ENCODE measurements at regions not wholly inside any gene's neighbourhood (a gene's known extent, or its start where the extent isn't known, plus 50 kb on each side); places are given as distances from the start of the nearest gene placed in this dataset.

- TF ChIP-seq KDM5A (IDR thresholded peaks at IDR 0.05) = no peak
- no peak for TF ChIP-seq MAZ (IDR thresholded peaks at IDR 0.05; ENCODE audit: borderline replicate concordance, low read depth, low read length)
- TF ChIP-seq CBX8 (IDR thresholded peaks at IDR 0.05) = no peak
- TF ChIP-seq HES2 (IDR thresholded peaks at IDR 0.05) = no peak
- no peak for TF ChIP-seq SMC3 (IDR thresholded peaks at IDR 0.05)
- no peak for TF ChIP-seq TFCP2L1 (CRISPR knock-in tag; IDR thresholded peaks at IDR 0.05)
- TF ChIP-seq CHD2 (IDR thresholded peaks at IDR 0.05; ENCODE audit: low read length, partially characterized antibody) = no peak
- no peak for TF ChIP-seq BHLHE40 (IDR thresholded peaks at IDR 0.05; ENCODE audit: low read depth, low read length)
- no peak for TF ChIP-seq HOXB13 (CRISPR knock-in tag; IDR thresholded peaks at IDR 0.05; ENCODE audit: low read depth)
- no peak for TF ChIP-seq HDAC2 (IDR thresholded peaks at IDR 0.05)
- no peak for TF ChIP-seq RCOR1 (IDR thresholded peaks at IDR 0.05; ENCODE audit: low read depth, low read length)
- TF ChIP-seq GATA3 (IDR thresholded peaks at IDR 0.05; ENCODE audit: borderline replicate concordance) = no peak
- no peak for TF ChIP-seq ELK1 (IDR thresholded peaks at IDR 0.05; ENCODE audit: low read depth, low read length)
- TF ChIP-seq CHD4 (IDR thresholded peaks at IDR 0.05; ENCODE audit: borderline replicate concordance) = no peak
- TF ChIP-seq MAFK (IDR thresholded peaks at IDR 0.05; ENCODE audit: partially characterized antibody) = no peak
- no peak for TF ChIP-seq EP300 (IDR thresholded peaks at IDR 0.05)
- TF ChIP-seq CBX2 (IDR thresholded peaks at IDR 0.05; ENCODE audit: borderline replicate concordance, low read depth) = no peak
- TF ChIP-seq ESRRA (IDR thresholded peaks at IDR 0.05; ENCODE audit: borderline replicate concordance, low read length) = no peak
- H3K4me2 ChIP-seq = no peak overlapping the region
- no peaks in the 10 kb centered on the region for H3K9me3 ChIP-seq
- ChIA-PET CTCF (no interaction called here), POLR2A (no interaction called here)
- no peak overlapping the region for H3K4me3 ChIP-seq
- 20% methylated on average over 2 of the region's 2 CpGs for WGBS (ENCODE audit: missing lambda C conversion rate)
- H3K27ac ChIP-seq = no peak overlapping the region
- ATAC-seq (no peak), DNase-seq (ENCODE audit: low read depth in 1 of 2, low spot score in 1 of 2) (no peak), FAIRE-seq (no peak)
- H3K4me1 ChIP-seq = no peaks in the 10 kb centered on the region
Measured at GRCh38 chr4:111209706-111210105, 586.8 kb upstream of the PITX2 start.

- WGBS (ENCODE audit: missing lambda C conversion rate) = 35% methylated on average over 7 of the region's 7 CpGs
- no peak for TF ChIP-seq EHF (CRISPR knock-in tag; IDR thresholded peaks at IDR 0.05)
- TF ChIP-seq MYC (IDR thresholded peaks at IDR 0.05; ENCODE audit: borderline replicate concordance, low read length) = no peak
- no peaks in the 10 kb centered on the region for H3K4me1 ChIP-seq
- no peak overlapping the region for H3K4me3 ChIP-seq
- no peaks in the 10 kb centered on the region for H3K9me3 ChIP-seq
- no peak for ATAC-seq
- DNase-seq (ENCODE audit: low read depth in 1 of 2, low spot score in 1 of 2) = no peak
- H3K4me2 ChIP-seq = no peak overlapping the region
- CTCF ChIA-PET = no interaction called here
- no peak for FAIRE-seq
- POLR2A ChIA-PET = no interaction called here
- no peak overlapping the region for H3K27ac ChIP-seq
Measured at GRCh38 chr4:111210595-111210994, 587.7 kb upstream of the PITX2 start.

GRCh38 chr4:111213531-111213930 lies 590.7 kb upstream of the PITX2 start:
- TF ChIP-seq RNF2 (IDR thresholded peaks at IDR 0.05; ENCODE audit: borderline replicate concordance, low read depth) (no peak), GATA3 (IDR thresholded peaks at IDR 0.05; ENCODE audit: borderline replicate concordance) (no peak)
- no peak for DNase-seq (ENCODE audit: low read depth in 1 of 2, low spot score in 1 of 2)
- WGBS (ENCODE audit: missing lambda C conversion rate) = 24% methylated on average over 4 of the region's 4 CpGs
- H3K9me3 ChIP-seq = no peaks in the 10 kb centered on the region
- no peaks in the 10 kb centered on the region for H3K4me1 ChIP-seq
- no peak overlapping the region for H3K27ac ChIP-seq
- H3K4me3 ChIP-seq = no peak overlapping the region
- no peak overlapping the region for H3K4me2 ChIP-seq
- no peak for ATAC-seq
- no peak for FAIRE-seq
- CTCF ChIA-PET = interaction anchor here (0.7 kb wide), 1 partner anchor 377 kb away, joined by 3 read pairs; no protein-coding TSS in a partner anchor
- POLR2A ChIA-PET = no interaction called here

- Histone ChIP-seq H3K4me2 (no peak overlapping the region), H3K4me3 (no peak overlapping the region), H3K4me1 (no peaks in the 10 kb centered on the region), H3K9me3 (no peaks in the 10 kb centered on the region), H3K27ac (no peak overlapping the region)
- FAIRE-seq (no peak), DNase-seq (ENCODE audit: low read depth in 1 of 2, low spot score in 1 of 2) (no peak), ATAC-seq (no peak)
- POLR2A ChIA-PET = no interaction called here
- no peak for TF ChIP-seq EHMT2 (IDR thresholded peaks at IDR 0.05; ENCODE audit: low read depth)
- no peak for TF ChIP-seq CBX8 (IDR thresholded peaks at IDR 0.05)
- no peak for TF ChIP-seq USF2 (IDR thresholded peaks at IDR 0.05)
- no peak for TF ChIP-seq CBX2 (IDR thresholded peaks at IDR 0.05; ENCODE audit: borderline replicate concordance, low read depth)
- TF ChIP-seq E2F6 (IDR thresholded peaks at IDR 0.05; ENCODE audit: borderline replicate concordance, low read depth) = no peak
- TF ChIP-seq RNF2 (IDR thresholded peaks at IDR 0.05; ENCODE audit: borderline replicate concordance, low read depth) = no peak
- no peak for TF ChIP-seq BCL3 (IDR thresholded peaks at IDR 0.05)
- TF ChIP-seq NR3C1 (IDR thresholded peaks at IDR 0.05) = no peak
- no peak for TF ChIP-seq NPAS2 (CRISPR knock-in tag; IDR thresholded peaks at IDR 0.05; ENCODE audit: borderline replicate concordance)
- no peak for TF ChIP-seq CHD2 (IDR thresholded peaks at IDR 0.05; ENCODE audit: low read length, partially characterized antibody)
- WGBS (ENCODE audit: missing lambda C conversion rate) = 50% methylated on average over 1 of the region's 1 CpG
- CTCF ChIA-PET = no interaction called here
Measured at GRCh38 chr4:111214371-111214770, 591.5 kb upstream of the PITX2 start.
